ENCODE measurements at regions not wholly inside any gene's neighbourhood (a gene's known extent, or its start where the extent isn't known, plus 50 kb on each side); places are given as distances from the start of the nearest gene placed in this dataset.
"Not testable (repeated sequence)": the region's sequence is repeated elsewhere in the genome, so short reads cannot be mapped to it uniquely, and the experiment has no call there.

- not testable (repeated sequence) for TF ChIP-seq EZH2 (IDR thresholded peaks at IDR 0.05; ENCODE audit: borderline replicate concordance, insufficient read depth, low read length, poor library complexity, severe bottlenecking); CTCF (IDR thresholded peaks at IDR 0.05; ENCODE audit: poor library complexity, severe bottlenecking); POLR2AphosphoS5 (IDR thresholded peaks at IDR 0.05); RAD21 (conservative IDR thresholded peaks at IDR 0.05); EP300 (conservative IDR thresholded peaks at IDR 0.05; ENCODE audit: poor library complexity, severe bottlenecking); MXI1 (conservative IDR thresholded peaks at IDR 0.05; ENCODE audit: poor library complexity, severe bottlenecking)
Measured at GRCh38 chr1:865633-866032, 58.1 kb upstream of the SAMD11 start.

Data from neural cell (in vitro differentiated cells).